ENCODE measurements at regions not wholly inside any gene's neighbourhood (a gene's known extent, or its start where the extent isn't known, plus 50 kb on each side); places are given as distances from the start of the nearest gene placed in this dataset.
"Not testable (repeated sequence)": the region's sequence is repeated elsewhere in the genome, so short reads cannot be mapped to it uniquely, and the experiment has no call there.

- no peak overlapping the region for H3K4me3 ChIP-seq (ENCODE audit: low read depth, low read length)
- DNase-seq (ENCODE audit: low read depth): no peak
- TF ChIP-seq, protein P1, sequence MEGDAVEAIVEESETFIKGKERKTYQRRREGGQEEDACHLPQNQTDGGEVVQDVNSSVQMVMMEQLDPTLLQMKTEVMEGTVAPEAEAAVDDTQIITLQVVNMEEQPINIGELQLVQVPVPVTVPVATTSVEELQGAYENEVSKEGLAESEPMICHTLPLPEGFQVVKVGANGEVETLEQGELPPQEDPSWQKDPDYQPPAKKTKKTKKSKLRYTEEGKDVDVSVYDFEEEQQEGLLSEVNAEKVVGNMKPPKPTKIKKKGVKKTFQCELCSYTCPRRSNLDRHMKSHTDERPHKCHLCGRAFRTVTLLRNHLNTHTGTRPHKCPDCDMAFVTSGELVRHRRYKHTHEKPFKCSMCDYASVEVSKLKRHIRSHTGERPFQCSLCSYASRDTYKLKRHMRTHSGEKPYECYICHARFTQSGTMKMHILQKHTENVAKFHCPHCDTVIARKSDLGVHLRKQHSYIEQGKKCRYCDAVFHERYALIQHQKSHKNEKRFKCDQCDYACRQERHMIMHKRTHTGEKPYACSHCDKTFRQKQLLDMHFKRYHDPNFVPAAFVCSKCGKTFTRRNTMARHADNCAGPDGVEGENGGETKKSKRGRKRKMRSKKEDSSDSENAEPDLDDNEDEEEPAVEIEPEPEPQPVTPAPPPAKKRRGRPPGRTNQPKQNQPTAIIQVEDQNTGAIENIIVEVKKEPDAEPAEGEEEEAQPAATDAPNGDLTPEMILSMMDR (conservative IDR thresholded peaks at IDR 0.05; ENCODE audit: low read depth, low read length): no peak
These were observed 57.6 kb downstream of the CCDC59 start for GRCh38 chr12:82300611-82301010.

DNA sequence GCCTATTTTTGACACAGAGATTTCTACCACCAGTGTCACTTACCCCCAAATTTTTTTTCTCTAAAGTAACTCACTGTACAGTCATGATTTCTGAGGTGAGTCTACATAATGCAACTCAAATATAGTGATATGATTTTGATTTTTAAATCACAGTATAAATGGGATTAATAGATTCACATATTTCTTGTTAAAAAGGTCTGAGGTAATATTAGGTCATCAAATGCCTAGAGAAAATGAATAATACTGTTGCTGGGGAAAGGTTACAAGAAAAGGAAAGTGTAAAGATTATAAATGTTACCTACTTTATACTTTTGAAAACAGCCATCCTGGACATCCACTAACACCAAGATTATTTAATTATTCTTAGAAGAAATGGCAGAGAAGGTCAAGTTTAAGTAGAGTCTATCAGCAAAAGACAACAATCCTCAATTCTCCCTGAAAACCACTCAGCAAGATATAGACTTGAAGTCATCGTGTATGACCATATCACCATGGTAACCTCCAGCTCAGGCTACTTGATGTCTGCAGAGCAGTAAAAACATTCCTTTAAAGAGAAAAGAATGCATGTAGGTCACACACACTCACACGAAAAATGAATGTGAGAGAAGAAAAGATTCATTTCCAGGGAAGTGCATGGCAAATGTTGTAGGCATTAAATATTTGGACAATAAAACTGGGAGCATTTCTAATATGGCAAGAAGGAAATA is 58.7 kb downstream of the CCDC59 start:
- TF ChIP-seq, protein P1 (conservative IDR thresholded peaks at IDR 0.05; ENCODE audit: low read depth, low read length): no peak
- DNase-seq (ENCODE audit: low read depth): peak; percentile 3
- no peak overlapping the region for H3K4me3 ChIP-seq (ENCODE audit: low read depth, low read length)

DNA sequence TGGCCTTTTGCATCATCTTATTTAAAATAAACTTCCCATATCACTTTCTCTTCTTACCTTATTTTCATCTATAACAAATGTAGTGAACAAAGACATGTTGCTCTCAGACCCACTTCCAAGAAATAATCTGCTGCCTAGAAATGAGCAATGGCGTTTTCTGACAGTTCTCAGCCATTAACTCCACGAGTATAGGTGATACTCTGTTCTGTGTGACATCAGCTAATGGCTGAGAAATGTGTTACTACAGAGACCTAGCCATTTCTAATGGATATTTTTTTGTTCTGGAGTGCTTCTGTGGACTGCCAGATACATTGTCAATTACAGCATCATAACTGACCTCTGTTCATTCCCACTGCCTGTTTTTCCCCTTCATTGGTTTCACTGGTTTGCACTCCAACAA is 67.8 kb downstream of the CCDC59 start:
- H3K4me3 ChIP-seq (ENCODE audit: low read depth, low read length): no peak overlapping the region
- TF ChIP-seq, protein P1 (conservative IDR thresholded peaks at IDR 0.05; ENCODE audit: low read depth, low read length): no peak
- no peak for DNase-seq (ENCODE audit: low read depth)

DNA sequence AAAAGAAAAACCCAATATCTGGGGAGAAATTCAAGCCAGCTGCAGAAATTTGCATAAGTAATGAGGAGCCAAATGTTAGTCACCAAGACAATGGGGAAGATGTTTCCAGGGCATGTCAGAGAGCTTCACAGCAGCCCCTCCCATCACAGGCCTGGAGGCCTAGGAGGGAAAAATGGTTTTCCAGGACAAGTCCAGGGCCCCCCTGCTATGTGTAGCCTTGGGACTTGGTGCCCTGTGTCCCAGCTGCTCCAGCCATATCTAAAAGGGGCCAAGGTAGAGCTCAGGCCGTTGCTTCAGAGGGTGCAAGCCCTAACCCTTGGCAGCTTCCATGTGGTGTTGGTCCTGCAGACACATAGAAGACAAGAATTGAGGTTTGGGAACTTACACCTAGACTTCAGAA is 76.9 kb downstream of the CCDC59 start:
- not testable (repeated sequence) for DNase-seq (ENCODE audit: low read depth); H3K4me3 ChIP-seq (ENCODE audit: low read depth, low read length)

GRCh38 chr12:82279536-82280058 is 78.6 kb downstream of the CCDC59 start:
- TF ChIP-seq, protein P1 (conservative IDR thresholded peaks at IDR 0.05; ENCODE audit: low read depth, low read length): no peak
- no peak for DNase-seq (ENCODE audit: low read depth)

DNA sequence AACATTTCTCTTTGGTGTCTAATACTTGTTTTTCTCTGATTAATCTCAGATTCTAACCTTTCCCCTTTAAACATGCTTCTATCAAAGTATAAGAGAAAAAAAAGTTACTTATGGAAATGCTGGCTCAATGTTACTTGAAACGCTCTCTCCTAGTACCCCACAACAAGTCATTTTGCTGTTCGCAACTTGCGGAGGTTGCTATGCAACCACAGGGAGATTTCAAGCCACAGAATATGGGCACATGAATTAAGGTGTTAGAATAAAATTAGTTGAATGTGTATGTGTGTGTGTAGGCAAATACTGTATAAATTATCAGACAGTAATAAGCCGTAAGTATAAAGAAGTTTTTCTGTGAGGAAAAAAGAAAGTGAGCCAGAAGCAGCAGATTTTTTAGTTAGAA is 80.6 kb downstream of the CCDC59 start:
- TF ChIP-seq, protein P1 (conservative IDR thresholded peaks at IDR 0.05; ENCODE audit: low read depth, low read length): no peak
- H3K4me3 ChIP-seq (ENCODE audit: low read depth, low read length): no peak overlapping the region
- no peak for DNase-seq (ENCODE audit: low read depth)

More at GRCh38 chr12:82279536-82280058, 78.6 kb downstream of the CCDC59 start:
- H3K4me3 ChIP-seq (ENCODE audit: low read depth, low read length): no peak overlapping the region

- no peak for DNase-seq (ENCODE audit: low read depth)
- TF ChIP-seq, protein P1 (conservative IDR thresholded peaks at IDR 0.05; ENCODE audit: low read depth, low read length): no peak
These were observed 115.5 kb downstream of the CCDC59 start for GRCh38 chr12:82242729-82243128.

More at GRCh38 chr12:82242729-82243128, 115.5 kb downstream of the CCDC59 start:
- H3K4me3 ChIP-seq (ENCODE audit: low read depth, low read length): no peak overlapping the region

Data from epithelial cell of proximal tubule (primary cell).